Embryonic facial prominence (tissue), 1 donor: ENCODE measurements at regions not wholly inside any gene's neighbourhood (a gene's known extent, or its start where the extent isn't known, plus 50 kb on each side); places are given as distances from the start of the nearest gene placed in this dataset.

Experiments
- DNase-seq: peaks from one replicate; pipeline ENCODE4 v3.0.0-alpha.2; 2016; ENCODE audit errors: extremely low spot score

DNA sequence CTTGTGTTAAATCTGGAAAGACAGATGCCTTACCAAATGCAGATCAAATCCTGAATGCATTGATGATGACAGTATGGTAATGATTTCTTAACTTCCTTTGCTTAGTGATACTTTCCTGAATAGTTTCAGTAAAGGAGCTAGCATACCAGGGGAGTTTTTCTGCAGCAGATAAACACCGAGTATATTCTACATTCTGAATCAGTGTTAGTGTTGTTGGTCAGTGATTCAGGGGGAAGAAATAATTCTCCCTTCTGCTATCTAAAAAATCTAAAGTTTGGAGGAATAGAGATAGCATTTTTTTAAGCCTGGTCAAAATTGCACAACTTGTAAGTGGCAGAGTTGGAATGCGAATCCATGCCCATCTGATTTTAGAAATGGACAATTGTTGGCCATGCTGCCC lies 512.2 kb upstream of the MARCKS start:
- no peak for DNase-seq

DNA sequence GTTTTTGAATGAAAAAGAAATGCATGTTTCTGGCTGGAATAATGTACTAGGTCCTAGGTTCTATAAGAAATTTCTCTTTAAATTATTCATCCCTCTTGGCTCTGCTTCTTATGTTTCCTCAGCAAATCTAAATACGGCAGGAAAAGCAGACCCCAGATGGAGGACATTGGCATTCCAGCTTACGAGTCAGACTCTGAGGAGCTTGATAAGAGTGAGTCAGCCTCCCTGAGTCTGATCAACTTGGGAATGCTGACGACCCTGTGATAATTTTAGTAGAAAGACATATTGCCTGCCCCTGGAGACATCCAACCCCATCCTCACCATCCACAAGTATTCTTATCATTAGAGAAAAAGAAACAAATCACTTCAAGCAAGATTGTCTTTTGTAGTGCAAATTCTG lies 509.7 kb upstream of the MARCKS start:
- no peak for DNase-seq

DNA sequence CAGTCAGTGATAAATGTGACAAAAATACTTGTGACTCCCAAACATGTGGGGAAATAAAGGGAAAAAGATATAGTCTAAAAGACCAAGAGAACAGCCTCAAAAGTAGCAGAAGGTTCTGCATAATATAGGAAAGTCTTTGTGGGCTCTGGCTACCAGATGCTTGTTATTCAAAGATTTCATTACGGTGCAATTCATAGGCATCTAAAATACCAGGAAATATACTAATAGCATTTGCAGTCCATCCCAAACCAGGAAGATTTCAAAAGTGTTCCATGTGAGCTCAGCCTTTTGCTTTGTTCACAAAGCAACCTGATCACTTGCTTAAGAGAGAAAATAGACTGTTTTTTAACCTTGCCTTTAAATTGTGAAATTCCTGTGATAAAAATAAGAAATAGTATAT lies 506.7 kb upstream of the MARCKS start:
- no peak for DNase-seq

DNA sequence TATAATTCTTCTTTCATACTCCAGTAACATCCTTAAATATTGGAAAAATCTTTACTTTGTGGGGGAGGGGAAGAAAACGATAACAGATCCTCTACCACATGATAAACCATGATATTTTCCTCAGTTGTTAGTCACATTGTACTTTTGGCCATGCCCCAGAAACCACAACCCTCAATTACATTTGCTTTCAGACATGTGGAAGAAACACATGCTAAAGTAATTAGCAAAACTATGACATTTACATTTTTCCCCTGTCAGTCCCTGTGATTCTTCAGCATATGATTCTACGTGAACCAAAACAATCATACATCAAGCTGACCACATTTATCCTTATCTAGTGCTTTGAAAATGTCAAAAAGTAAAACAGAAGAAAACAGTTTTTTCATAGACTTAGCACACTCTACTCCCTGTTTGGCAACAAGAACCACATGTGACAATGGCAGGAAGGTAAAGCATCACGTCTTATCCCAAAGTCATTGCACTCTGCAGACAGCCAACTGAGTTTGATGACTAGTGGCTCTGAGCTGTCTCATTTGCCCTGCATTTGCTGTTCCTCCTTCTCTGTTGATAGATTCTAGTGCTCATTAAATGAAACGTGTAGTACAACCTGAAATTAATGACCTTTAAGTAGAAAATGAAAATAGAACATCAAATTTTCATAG lies 505.8 kb upstream of the MARCKS start:
- no peak for DNase-seq

DNA sequence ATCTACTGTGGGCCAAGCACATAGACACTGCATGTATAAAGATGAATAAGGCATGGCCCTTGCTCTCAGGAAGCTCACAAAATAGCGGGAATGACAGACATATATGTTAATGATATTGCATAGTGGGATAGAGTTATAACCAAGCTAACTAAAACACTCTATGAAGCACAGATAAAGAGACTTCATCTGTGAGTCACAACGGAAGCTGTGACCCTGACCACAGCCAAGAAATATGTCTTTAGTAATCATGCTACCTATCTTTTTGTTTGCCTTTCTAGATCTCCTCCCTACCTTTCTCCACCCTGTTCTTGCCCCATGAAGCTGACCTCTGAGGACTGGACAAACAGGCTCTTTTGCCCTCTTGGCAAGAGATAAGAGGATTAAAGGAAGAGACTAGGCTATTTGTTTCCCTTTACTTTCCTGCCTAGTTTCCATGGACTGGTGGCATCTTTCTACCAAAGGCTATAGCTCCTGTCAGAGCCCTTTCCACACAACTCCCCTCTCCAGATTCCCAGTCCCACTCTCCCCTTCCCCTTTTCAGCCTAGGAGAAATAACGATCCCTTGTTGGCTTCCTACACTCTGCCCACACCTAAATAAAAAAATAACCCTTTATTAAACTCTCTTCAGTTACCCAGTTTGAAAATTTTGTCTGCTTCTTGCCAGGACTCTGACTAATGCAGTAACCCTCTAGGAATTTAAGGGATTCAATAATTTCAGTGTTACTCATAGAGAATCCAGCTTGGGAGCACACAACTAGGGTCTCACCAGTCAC lies 504.9 kb upstream of the MARCKS start:
- no peak for DNase-seq

DNA sequence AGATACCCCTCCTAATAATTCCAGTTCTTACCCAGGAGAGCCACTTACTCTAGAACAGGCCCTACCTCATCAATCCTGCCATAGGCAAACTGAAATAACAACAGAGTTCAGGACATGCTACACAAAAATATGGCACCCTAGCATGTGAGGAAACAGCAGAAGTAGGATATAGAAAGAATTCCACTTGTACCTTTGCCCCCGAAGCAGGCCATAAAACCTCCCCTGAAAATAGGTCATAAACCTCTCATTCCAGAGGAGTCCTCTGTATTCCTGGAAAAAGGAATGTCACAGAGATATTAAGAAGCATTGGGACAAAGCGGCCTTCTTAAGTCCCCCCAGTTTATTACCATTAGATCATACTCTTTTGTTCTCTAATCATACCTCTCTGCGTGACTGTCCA lies 504.3 kb upstream of the MARCKS start:
- no peak for DNase-seq

DNA sequence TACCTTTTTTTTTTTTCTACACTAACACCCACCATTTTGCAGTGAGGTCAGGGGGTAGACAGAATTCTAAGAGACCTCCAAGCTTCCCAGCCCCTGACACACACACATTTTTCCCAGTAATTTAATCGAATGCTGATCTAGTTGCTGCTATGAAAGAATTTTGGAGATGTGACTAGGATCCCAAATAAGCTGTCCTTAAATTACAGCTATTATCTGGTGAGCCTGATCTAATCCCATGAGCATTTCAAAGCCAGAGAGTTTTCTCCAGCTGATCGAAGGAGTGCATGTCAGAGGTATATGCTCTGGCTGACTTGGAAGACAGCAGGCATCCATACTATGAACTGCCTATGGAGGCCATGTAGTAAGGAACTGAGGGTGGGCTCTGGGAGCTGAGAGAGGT lies 503.8 kb upstream of the MARCKS start:
- no peak for DNase-seq

DNA sequence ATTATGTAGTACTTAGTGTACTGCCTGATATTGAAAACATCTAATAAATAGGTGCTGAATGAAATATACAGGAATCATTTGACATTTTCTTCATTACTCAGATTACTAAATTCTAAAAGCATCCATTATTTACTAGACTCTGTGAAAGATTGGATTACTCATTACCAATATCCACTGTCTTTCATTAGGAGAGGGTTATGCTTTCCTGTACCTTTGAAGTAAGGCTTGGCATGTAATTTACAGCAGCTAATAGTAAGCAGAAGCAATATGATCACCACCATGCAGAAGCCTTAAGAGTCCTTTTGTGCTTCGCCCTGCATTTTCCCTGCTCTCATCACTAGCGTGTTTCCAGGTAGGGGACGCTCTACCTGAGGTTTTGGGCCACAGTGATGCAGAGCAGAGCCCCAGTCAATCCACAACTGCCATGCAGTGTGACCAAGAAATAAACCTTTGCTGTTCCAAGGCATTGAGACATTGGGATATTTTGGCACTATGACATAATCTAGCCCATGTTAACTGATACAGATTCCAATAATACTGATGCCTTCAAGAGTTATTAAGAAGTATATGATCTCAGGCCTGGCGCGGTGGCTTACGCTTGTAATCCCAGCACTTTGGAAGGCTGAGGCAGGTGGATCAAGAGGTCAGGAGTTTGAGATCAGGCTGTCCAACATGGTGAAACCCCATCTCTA lies 502.8 kb upstream of the MARCKS start:
- DNase-seq, result no peak

DNA sequence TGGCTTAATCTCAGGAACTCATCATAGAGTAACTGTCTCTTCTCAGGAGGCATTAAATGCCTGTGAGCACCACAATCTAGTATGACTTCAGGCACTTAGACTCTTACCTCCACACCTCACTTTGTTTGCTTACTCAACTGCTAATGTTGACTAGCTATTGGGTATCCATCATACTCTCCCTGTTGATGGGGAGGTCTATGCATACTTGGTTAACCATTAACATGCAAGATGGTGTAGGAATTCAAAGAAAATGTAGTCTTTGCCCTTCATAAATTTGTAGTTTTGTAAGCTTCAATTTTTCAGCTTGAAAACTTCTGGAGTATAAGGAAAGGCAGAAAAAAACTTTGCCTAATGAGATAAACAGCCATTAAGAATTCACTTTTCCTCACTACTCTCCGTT lies 501.0 kb upstream of the MARCKS start:
- no peak for DNase-seq

DNA sequence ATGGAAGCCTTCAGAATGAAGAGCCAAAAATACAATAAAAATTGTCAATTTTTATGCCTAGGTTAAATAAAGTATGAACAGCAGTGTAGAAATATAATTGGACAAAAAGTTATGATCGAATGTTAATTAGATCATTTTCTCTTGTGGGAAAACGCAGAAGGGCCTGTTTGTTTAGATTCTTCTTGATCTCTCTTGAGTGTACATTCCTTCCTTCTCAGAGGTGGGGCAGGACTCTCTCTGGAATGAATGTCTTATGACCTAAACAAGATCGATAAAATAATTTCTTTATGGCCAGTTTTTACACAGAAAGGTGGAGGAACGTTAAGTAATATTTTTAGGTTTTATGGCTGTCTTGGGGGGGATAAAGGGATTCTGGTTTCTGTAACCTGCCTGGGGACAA lies 500.1 kb upstream of the MARCKS start:
- no peak for DNase-seq

DNA sequence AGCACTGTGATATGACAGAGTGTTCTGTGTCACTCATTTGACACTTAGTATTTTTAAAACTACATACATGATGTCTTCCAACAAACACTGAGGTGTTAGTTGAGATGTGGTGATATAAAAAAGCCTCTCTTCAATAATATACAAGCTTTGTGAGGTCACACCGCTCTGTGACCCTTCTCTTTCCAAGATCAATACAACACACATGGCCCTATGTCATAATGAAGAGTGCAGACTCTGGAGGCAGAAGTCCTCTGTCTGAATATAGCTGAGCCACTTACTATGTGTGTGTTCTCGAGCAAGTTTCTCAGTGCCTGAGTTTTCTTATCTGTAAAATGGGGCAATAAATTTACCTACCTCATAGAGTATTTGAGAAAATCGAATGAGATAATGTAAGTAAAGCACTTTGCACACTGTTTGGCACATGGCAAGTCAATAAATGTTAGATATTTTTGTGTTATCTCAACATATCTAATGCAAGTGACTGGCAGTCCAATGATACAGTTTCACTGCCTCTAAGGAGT lies 499.0 kb upstream of the MARCKS start:
- DNase-seq, result no peak

DNA sequence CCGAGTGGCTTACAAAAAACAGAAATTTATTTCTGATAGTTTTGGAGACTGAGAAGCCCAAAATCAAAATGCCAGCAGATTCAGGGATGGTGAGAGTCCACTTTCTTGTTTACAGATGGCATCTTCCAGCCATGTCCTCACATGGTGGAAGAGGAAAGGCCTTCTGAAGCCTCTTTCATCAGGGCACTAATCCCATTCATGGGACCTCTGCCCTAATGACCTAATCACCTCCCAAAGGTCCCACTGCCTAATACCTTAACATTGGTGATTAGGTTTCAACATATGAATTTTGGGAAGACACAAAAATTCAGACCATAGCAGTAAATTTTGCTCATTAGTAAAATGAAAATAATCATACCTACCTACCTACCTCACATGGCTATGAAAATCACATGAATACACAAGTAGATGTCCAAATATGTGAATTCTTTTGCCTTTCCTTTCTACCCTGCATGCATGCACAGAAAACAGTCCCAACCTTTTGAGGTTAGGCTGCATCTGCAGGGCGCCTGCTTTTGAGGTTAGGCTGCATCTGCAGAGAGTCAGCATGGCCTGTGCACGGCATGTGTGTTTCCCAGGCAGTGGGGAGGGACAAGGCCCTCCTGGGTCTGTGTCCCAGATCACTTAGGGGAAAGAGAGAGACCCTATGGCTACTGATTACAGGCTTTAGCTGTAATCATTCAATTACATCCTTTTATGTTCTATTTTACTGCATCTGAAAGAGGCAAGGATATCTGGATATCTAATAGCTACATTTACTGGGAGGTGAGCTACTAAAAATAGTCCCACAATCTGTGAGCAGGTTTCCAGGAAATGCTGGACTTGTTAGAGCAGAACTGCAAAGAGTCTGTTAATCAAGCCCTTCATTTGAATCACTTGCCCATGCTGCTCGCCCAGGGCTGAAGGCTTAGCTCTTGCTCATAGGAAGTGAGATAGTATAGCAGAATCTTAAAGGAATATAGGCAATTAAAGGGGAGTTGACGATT lies 497.7 kb upstream of the MARCKS start:
- DNase-seq, result no peak

DNA sequence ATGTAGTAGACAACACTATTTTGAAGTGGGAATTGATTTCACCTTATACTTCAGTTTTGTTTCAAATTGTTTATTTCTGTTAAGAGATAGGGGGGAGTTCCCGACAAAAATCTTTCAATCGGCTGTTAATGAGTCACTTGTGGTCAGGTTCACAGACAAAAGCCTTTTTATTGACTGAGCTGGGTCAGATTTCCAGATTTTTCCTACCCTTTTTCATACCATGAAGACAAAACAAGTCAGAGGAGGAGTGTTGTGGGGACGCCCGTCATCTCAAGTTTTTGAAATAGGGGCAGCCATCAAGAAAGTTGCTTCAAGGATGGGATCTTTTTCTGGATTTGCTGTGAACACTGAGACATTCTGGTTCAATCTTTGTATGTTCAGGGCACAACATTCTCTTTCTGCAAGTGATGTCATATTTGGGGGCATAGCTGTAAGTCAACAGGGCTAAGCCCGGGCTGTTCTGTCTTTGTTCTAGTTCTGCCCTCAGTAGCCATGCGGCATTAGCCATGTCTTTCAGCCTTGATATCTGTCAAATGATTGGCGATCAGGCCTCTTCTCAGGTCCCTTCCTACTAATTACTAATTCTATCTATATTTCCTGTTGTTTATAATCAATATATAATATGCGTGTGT lies 496.0 kb upstream of the MARCKS start:
- DNase-seq, result no peak

DNA sequence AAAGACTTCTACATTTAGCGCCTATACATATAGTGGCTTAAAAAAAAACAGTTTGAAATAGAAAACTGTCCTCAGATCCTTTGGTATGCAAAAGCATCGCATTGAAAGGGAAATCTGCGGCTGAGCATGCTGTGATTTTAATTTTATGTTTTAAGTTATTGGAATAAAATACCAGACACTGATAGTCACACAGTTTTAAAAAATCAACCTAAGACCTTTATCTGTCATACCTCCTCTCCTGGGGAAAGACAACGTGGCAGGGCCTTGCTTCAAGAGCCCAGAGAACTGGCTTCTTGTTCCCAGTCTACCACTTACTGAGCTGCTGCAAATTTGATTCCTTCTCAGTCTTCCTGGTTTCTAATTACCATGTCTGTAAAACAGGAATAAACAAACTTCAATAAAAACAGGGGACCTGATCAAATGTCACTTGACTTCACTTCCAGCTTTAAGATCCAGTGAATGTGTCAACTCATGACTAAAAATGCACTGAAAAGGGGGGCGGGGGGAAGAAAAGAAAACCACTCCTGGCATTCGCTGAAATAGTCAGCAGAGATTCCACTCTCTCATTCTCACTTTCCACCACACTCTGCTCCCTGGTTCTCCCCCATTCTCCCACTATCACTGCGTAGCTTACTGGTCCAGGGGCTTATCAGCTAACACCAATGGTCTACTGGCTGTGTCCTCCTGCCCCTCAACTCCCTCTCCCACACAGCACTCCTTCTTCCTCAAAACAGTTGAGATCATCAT lies 494.7 kb upstream of the MARCKS start:
- DNase-seq, result no peak

DNA sequence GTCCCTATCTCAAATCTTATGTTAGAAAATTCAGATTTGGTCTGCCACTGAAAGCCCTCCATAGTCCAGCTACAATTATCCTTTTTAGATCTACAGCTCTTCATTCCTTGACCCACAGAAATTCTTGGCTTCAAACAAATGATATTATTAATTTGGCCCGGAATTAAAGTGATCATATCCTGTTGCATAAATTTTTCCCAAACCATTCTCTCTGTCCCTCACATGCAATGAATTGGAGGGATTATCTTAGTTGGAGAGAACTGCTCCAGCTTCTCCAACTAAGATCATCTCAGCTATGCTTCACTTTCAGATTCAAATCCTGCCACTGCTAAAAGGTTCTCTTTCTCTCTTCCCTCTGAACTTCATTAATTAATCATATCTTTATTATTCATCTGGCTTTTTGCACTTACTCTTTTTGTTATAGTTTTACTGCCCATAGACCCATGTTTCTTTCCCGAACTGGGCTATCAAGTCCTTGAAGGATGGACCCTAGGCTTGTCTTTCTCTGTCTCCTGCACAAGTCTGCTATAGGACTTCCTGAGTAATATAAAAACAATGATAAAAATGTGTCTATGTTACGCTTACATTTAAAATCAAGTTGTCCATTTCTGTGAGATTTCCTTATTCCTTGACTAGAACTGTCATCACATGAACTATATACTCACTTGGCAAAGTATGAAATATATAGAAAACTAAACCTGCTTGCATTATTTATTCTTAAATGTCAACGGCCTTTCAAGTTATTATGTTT lies 493.9 kb upstream of the MARCKS start:
- no peak for DNase-seq

DNA sequence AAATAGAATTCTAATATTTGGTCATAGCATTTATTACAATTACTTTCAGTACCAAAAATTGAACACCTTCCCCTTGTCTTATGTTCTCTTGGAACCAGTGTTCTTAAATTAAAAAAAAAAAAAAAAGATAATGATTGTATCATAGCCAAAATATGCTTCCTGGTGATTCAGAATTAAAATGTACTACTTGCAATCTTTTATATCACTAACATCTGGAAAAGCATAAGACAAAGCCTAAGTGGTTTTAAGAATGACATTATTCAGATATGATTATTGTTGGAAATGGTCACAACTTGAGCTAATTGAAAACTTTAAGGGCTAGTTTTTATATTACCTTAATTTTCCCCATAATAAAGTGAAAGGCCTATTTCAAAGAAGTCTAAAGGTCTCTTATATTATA lies 493.3 kb upstream of the MARCKS start:
- DNase-seq, result no peak

DNA sequence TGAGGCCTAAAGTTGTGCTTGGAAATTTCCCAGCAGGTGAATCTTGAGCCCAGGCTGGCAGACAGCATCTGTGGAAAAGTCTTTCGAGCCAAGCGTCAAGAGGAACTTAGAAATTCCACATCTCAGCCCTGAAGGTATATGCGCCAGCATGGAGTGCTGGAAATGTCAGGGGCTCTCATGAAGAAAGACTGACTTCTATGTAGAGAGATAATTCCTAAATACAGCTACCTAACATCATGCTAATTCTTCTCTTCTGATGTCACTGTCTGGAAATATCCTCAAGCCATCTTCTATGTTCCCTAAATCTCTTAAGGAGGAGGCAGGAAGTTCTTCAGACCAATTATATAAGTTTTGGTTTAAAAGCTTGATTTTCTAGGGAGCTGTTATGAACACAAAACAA lies 492.4 kb upstream of the MARCKS start:
- DNase-seq, result no peak

DNA sequence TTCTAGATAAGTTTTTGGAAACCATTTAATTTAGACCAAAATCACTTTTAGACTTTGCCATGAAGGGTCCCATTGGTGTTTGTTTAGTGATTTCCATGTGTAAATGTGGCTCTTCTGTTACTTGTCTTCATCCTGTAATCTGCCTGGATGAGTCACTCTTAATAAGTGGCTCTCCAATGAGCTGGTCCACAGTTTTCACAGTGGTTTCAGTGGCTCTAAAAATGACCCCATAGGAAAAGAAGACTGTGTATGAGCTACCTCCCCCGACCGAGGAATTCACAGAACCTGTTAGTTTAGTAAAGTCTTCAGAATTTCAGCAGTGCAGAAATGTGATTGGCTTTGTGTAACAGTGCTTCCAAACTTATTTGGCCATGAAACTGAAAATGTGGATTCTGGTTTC lies 492.0 kb upstream of the MARCKS start:
- no peak for DNase-seq

DNA sequence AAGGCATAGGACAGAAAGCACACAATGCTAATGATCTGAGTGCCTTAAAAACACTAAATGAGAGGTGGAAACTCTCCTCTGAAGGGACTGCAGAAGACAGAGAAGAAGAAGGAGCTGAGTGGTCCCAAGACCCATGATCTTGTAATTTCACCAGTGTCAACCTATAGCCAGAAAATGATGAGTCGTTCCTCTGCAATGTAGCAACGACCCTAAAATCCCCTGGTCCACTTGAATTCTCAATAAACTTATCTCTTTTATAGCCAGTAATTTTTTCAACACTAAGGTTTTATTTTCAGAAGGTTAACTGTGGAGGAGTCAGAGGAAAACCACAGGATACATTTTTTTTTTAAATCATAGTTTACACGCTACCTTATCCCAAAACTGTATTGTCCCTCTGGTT lies 490.6 kb upstream of the MARCKS start:
- DNase-seq, result no peak
